ENCODE measurements at regions not wholly inside any gene's neighbourhood (a gene's known extent, or its start where the extent isn't known, plus 50 kb on each side); places are given as distances from the start of the nearest gene placed in this dataset.

- no peak for TF ChIP-seq USF1 (IDR thresholded peaks at IDR 0.05; ENCODE audit: borderline replicate concordance, extremely low read length, insufficient read depth, low read depth, low read length)
- TF ChIP-seq CUX1 (IDR thresholded peaks at IDR 0.05; ENCODE audit: insufficient replicate concordance, low read depth, low read length) = no peak
These were observed 74.7 kb upstream of the GATB start (continued) for GRCh38 chr4:151835467-151835866.

GRCh38 chr4:151833174-151833573 is 72.4 kb upstream of the GATB start:
- DNase-seq (ENCODE audit: low read depth, low spot score) = no peak
- Histone ChIP-seq H3K79me2 (ENCODE audit: control insufficient read depth, insufficient read depth, low read length) (no peaks in the 10 kb centered on the region), H3K4me1 (ENCODE audit: control insufficient read depth, insufficient read depth, low read length) (peaks cover 4% of the 10 kb centered on the region; the same call in 1 of the 2 replicates), H3K9ac (ENCODE audit: control insufficient read depth, insufficient read depth, low read length) (no peak overlapping the region), H3K27ac (ENCODE audit: control insufficient read depth, insufficient read depth) (no peak overlapping the region), H3K9me3 (replicated peaks; ENCODE audit: control insufficient read depth, insufficient read depth, low read length) (no peaks in the 10 kb centered on the region), H2AFZ (ENCODE audit: control insufficient read depth, low read depth, low read length) (no peak overlapping the region), H3K4me3 (no peak overlapping the region), H3K36me3 (ENCODE audit: control insufficient read depth in 2 of 2, insufficient read depth in 2 of 2, low read length in 1 of 2) (no peaks in the 10 kb centered on the region), H4K20me1 (ENCODE audit: control insufficient read depth, insufficient read depth) (no peaks in the 10 kb centered on the region; the same call in 1 of the 2 replicates), H3K4me2 (ENCODE audit: control insufficient read depth, insufficient read depth) (no peak overlapping the region), H3K27me3 (replicated peaks in 1 of 2; ENCODE audit: control insufficient read depth in 2 of 2, insufficient read depth in 2 of 2, low read length in 1 of 2) (no peaks in the 10 kb centered on the region)
- ATAC-seq = peak; percentile 74
- ChIA-PET CTCF (interaction anchor here (0.7 to 1.9 kb wide), 3 partner anchors 21 to 38 kb away, joined by 3 to 10 read pairs (median 3); no protein-coding TSS in a partner anchor), SMC1A (ENCODE audit: uncharacterized antibody, unreplicated experiment) (interaction anchor here (0.8 to 1.1 kb wide), 2 partner anchors 84 to 214 kb away, joined by 3 to 4 read pairs; no protein-coding TSS in a partner anchor), RAD21 (ENCODE audit: unreplicated experiment) (interaction anchor here (1.1 to 1.2 kb wide), 2 partner anchors 27 to 89 kb away, joined by 3 read pairs; no protein-coding TSS in a partner anchor), POLR2A (no interaction called here)
- in situ Hi-C loops (cut with MboI) = no loop called here
- intact Hi-C loops (cut with micrococcal nuclease; ENCODE audit: unreplicated experiment) = no loop called here
- no peak for FAIRE-seq
- no TSS peak for BruUV-seq (replicated peaks)
- 0 out of 2 replicates have a peak, but pooled peaks have one; percentile 8 for TF ChIP-seq RAD21 (IDR thresholded peaks at IDR 0.05; ENCODE audit: insufficient read depth, low read depth, low read length)
- no peak for TF ChIP-seq ZNF687 (IDR thresholded peaks at IDR 0.05)
- TF ChIP-seq CHD4 (IDR thresholded peaks at IDR 0.05) = no peak
- TF ChIP-seq YBX1 (IDR thresholded peaks at IDR 0.05) = no peak
- no peak for TF ChIP-seq KLF5 (IDR thresholded peaks at IDR 0.05; ENCODE audit: partially characterized antibody)
- TF ChIP-seq IRF4 (IDR thresholded peaks at IDR 0.05; ENCODE audit: low read depth, low read length) = peak; percentile 64; the same call in 1 of the 2 replicates
- no peak for TF ChIP-seq NRF1 (conservative IDR thresholded peaks at IDR 0.05; ENCODE audit: low read depth, low read length)
- peak; percentile 53; the same call in 1 of the 2 replicates for TF ChIP-seq CREB1 (IDR thresholded peaks at IDR 0.05; ENCODE audit: low read depth)
- no peak for TF ChIP-seq FOS (IDR thresholded peaks at IDR 0.05; ENCODE audit: borderline replicate concordance, extremely low read depth, insufficient read length)
- no peak for TF ChIP-seq USF2 (IDR thresholded peaks at IDR 0.05; ENCODE audit: borderline replicate concordance, low read depth, low read length)

All from GM12878 (cell line).